ENCODE measurements at regions not wholly inside any gene's neighbourhood (a gene's known extent, or its start where the extent isn't known, plus 50 kb on each side); places are given as distances from the start of the nearest gene placed in this dataset.

DNA sequence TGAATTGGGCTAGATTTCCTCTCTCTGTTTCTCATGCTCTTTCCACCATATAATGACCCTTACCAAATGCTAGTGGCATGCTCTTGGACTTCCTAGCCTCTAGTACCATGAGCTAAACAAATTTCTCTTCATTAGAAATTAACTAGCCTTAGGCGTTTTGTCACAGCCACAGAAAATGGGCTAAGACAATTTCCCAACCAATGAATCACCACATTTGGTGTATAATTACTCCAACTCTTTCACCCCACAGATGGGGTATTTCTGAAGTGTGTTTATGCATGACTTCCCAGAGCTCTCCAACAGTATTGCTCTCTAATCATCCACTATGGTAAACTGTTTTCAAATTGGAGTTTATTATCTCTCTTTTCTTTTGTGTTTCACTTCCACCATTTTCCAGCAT, 1041.1 kb upstream of the COX7C start:
- no peak for TF ChIP-seq EP300 (IDR thresholded peaks at IDR 0.05; ENCODE audit: borderline replicate concordance in 1 of 2, low read depth in 2 of 2, low read length in 2 of 2)
- TF ChIP-seq, protein P1, sequence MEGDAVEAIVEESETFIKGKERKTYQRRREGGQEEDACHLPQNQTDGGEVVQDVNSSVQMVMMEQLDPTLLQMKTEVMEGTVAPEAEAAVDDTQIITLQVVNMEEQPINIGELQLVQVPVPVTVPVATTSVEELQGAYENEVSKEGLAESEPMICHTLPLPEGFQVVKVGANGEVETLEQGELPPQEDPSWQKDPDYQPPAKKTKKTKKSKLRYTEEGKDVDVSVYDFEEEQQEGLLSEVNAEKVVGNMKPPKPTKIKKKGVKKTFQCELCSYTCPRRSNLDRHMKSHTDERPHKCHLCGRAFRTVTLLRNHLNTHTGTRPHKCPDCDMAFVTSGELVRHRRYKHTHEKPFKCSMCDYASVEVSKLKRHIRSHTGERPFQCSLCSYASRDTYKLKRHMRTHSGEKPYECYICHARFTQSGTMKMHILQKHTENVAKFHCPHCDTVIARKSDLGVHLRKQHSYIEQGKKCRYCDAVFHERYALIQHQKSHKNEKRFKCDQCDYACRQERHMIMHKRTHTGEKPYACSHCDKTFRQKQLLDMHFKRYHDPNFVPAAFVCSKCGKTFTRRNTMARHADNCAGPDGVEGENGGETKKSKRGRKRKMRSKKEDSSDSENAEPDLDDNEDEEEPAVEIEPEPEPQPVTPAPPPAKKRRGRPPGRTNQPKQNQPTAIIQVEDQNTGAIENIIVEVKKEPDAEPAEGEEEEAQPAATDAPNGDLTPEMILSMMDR (IDR thresholded peaks at IDR 0.05; ENCODE audit: control extremely low read depth in 1 of 3, insufficient read depth in 1 of 3, low read depth in 1 of 3, low read length in 3 of 3), result no peak
- no peak for TF ChIP-seq RAD21 (IDR thresholded peaks at IDR 0.05 in 1 of 2, conservative IDR thresholded peaks at IDR 0.05 in 1 of 2; ENCODE audit: low read depth in 2 of 2, low read length in 2 of 2)
- no peak for TF ChIP-seq POLR2A (IDR thresholded peaks at IDR 0.05; ENCODE audit: control extremely low read depth in 1 of 2, low read depth in 2 of 2, low read length in 2 of 2)
- TF ChIP-seq EZH2 (IDR thresholded peaks at IDR 0.05; ENCODE audit: low read depth, low read length, severe bottlenecking), result no peak

Measured in H1 (cell line).